SK-N-MC (cell line): ENCODE measurements at regions not wholly inside any gene's neighbourhood (a gene's known extent, or its start where the extent isn't known, plus 50 kb on each side); places are given as distances from the start of the nearest gene placed in this dataset.

Source experiments
- EZH2 ChIP-seq: fragments of 200-600 bp; sonication (generic); IDR thresholded peaks from one replicate; pipeline ENCODE4 v1.6.1; 2017; ENCODE audit warnings: antibody characterized with exemption
- POLR2AphosphoS5 ChIP-seq: IDR thresholded peaks from 2 replicates; pipeline ENCODE4 v1.6.1; 2012; ENCODE audit warnings: mild to moderate bottlenecking, low read depth, low read length, borderline replicate concordance

DNA sequence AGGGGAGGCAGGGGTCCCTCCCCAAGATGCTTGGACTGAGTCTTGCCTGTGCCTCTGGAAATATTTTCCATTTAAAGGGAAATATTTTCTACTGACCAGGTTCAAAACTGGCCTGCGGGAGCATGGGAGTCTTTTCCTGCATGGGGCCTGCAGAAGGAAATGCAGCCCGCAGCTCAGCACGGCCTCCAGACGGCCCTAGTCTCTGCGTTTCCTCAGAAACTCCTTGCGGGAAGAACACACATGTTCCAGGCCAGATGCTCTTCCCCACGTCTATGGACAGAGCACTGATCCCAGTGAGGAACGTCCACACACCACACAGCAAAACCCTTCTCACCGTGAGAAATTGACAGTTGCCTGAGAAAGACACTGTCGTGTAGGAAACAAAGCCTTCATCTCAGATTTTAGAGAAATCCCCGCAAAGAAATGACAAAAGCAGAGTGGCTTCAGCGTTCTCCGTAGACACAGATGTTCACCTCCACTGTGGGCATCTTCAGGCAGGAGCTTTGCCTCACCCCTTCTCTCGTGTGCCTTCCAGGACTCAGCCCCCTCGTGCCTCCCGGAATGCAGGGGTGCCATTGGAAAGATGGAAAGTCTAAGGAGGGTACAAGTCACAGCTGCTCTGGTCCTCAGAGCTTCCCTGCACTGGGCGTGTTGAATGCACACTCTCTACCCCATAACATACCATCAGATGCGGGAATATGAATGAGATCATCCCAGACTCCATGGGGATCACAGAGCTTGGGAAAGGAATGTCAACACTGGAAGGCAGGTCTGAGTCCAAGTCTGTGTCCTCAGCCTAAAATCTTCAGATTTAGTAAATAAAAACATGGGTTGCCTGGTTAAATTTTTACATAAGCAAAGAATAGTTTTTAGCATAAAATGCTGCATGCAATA lies 438.7 kb upstream of the SALL3 start:
- no peak for TF ChIP-seq POLR2AphosphoS5
- no peak for TF ChIP-seq EZH2
